ENCODE measurements at regions not wholly inside any gene's neighbourhood (a gene's known extent, or its start where the extent isn't known, plus 50 kb on each side); places are given as distances from the start of the nearest gene placed in this dataset.
A peak's percentile ranks its signal among the peaks of the same experiment; 100 is the strongest.

DNA sequence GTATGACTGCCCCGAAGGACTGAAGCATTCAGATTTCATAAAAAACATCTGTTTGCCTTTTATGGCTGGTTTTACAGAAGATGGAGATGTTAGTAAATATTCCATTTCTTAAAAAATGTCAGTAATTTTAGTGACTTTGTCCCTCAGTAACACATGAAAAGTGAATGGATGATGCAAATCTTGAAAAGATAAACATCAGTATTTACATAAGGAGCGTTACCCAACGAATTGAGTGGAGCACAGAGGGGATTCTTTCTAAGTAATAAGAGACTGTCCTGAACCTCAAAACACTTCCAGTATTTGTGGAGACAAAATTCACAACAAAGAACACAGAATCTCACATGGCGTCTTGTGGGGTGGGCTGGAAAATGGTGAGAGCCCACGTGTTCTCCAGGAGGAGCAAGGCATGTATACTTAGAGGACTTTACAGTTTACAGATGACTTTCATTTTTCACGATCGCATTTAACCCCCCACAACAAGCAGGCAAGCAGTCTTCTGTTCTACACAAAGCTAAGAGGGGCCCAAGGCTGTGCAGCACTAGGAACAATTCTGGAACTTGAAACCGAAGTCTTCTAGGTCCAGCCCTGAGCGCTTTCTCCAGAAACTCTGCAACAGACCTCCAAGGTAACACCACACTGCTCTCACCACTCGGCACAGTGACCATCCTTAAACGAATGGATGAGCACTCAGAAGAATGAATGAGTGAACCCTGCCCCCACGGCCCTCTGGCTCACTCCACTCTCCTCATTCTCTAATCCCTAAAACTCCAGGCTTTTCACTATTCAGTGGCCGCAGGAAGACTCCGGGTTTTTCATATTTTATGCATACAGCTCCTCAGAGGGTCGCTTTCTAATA lies 709.8 kb downstream of the UQCRFS1 start:
- no peak overlapping the region for H3K4me3 ChIP-seq (ENCODE audit: control insufficient read depth in 1 of 2, extremely low read depth in 1 of 2, low read length in 1 of 2)
- Mint-ChIP-seq H3K36me3 (no peaks in the 10 kb centered on the region), H3K27ac (no peak overlapping the region), H3K4me1 (peaks cover 15 to 19% (median 18%) of the 10 kb centered on the region in 3 donors), H3K9me3 (peaks cover 0 to 4% (median 0%) of the 10 kb centered on the region in 3 donors), H3K4me3 (no peak overlapping the region), H3K27me3 (no peaks in the 10 kb centered on the region)
- DNase-seq = no peak
- ChIA-PET POLR2A (interaction anchor here in 1 of 2 donors (0.6 kb wide), 1 partner anchor 34 kb away, joined by 3 read pairs; no protein-coding TSS in a partner anchor), CTCF (no interaction called here)
- ATAC-seq (replicated peaks in 1 of 4) = no peak
- no peaks in the 10 kb centered on the region for H3K9me3 ChIP-seq
- H3K27ac ChIP-seq (ENCODE audit: low read length) = peak overlapping the region; percentile 34
- peaks cover 0 to 2% of the 10 kb centered on the region in 2 experiments for H3K27me3 ChIP-seq (replicated peaks in 1 of 2; ENCODE audit: control insufficient read depth in 2 of 2, extremely low read depth in 1 of 2, insufficient read depth in 2 of 2, low read length in 1 of 2)
- H3K4me1 ChIP-seq (ENCODE audit: control insufficient read depth in 1 of 2, extremely low read depth in 1 of 2, insufficient read depth in 2 of 2, low read length in 2 of 2) = peaks cover 8 to 40% of the 10 kb centered on the region in 2 experiments
- WGBS (ENCODE audit: insufficient coverage) = 85% methylated on average over 6 of the region's 15 CpGs
- no peaks in the 10 kb centered on the region for H3K36me3 ChIP-seq (ENCODE audit: control insufficient read depth in 2 of 2, extremely low read depth in 1 of 2, insufficient read depth in 1 of 2, low read length in 1 of 2)

DNA sequence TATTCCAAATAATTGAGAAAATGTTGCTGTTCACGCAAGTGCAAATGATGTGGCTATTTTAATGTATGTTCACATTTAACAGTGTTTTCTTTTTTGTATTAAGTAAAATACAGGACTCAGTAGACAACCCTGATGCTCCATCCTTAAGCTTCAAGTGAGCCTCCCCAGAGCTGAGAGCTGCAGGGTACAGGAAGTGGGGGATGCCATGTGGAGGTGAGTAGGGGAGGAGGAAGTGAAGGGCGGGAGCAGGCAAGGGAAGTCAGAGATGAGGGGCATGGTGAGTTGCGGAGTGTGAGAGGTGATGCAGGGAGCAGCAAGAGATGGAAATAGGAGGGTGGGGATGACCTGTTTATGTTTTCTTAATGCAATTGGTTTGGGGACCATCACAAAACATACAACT lies 711.0 kb downstream of the UQCRFS1 start:
- Mint-ChIP-seq H3K27me3 (no peaks in the 10 kb centered on the region), H3K9me3 (no peaks in the 10 kb centered on the region), H3K4me1 (peaks cover 15 to 19% (median 18%) of the 10 kb centered on the region in 3 donors), H3K4me3 (peak overlapping the region in 1 of 3 donors; percentile 38), H3K36me3 (no peaks in the 10 kb centered on the region), H3K27ac (peak overlapping the region; percentile 40 to 50)
- Histone ChIP-seq H3K27ac (ENCODE audit: low read length) (peak overlapping the region; percentile 34), H3K4me3 (ENCODE audit: control insufficient read depth in 1 of 2, extremely low read depth in 1 of 2, low read length in 1 of 2) (no peak overlapping the region), H3K27me3 (replicated peaks in 1 of 2; ENCODE audit: control insufficient read depth in 2 of 2, extremely low read depth in 1 of 2, insufficient read depth in 2 of 2, low read length in 1 of 2) (peaks cover 0 to 2% of the 10 kb centered on the region in 2 experiments), H3K36me3 (ENCODE audit: control insufficient read depth in 2 of 2, extremely low read depth in 1 of 2, insufficient read depth in 1 of 2, low read length in 1 of 2) (no peaks in the 10 kb centered on the region), H3K4me1 (ENCODE audit: control insufficient read depth in 1 of 2, extremely low read depth in 1 of 2, insufficient read depth in 2 of 2, low read length in 2 of 2) (peaks cover 8 to 40% of the 10 kb centered on the region in 2 experiments), H3K9me3 (no peaks in the 10 kb centered on the region)
- POLR2A ChIA-PET = interaction anchor here in 1 of 2 donors (0.6 kb wide), 1 partner anchor 33 kb away, joined by 3 read pairs; no protein-coding TSS in a partner anchor
- DNase-seq (peak in 2 of 35 experiments; percentile 5 to 8), ATAC-seq (replicated peaks in 1 of 4) (peak in 1 of 4 experiments; percentile 32)
- CTCF ChIA-PET = no interaction called here
- WGBS (ENCODE audit: insufficient coverage) = no CpG with 5 or more reads among the region's 3 CpGs

DNA sequence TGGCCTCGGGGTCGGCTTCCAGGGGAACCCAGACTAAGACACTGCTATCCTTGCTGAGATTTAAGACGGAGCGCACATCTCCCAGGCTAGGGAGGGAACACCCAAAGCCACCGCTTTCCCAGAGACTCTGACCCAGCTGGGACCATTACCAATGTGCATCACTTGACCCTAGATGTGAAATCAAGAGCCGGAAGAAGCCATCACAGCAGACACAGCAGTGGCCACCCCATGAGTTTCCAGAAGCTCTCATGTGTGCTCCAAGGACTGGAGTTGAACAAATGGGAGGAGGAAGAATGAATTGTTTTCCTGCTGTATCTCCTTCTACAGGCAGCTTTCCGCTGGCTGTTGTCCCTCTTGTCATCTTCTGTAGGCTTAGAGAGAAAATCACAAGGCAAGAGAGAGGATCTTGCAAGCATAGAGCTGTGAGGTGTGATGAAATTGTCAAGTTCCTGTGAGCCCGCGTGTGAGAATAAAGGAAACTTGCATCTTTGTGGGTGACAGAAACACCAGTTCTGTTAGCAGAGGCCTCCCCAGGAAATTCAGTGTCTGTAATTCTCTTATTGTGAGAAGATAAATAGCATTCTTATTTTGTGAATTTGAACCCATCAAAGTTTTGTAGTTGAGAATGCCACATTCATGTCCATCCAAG lies 711.8 kb downstream of the UQCRFS1 start:
- POLR2A ChIA-PET = no interaction called here
- 73% methylated on average over 5 of the region's 9 CpGs for WGBS (ENCODE audit: insufficient coverage)
- H3K4me1 Mint-ChIP-seq = peaks cover 15 to 19% (median 18%) of the 10 kb centered on the region in 3 donors
- Histone ChIP-seq H3K4me3 (ENCODE audit: control insufficient read depth in 1 of 2, extremely low read depth in 1 of 2, low read length in 1 of 2) (no peak overlapping the region), H3K27ac (ENCODE audit: low read length) (peak overlapping the region; percentile 38), H3K9me3 (no peaks in the 10 kb centered on the region), H3K27me3 (replicated peaks in 1 of 2; ENCODE audit: control insufficient read depth in 2 of 2, extremely low read depth in 1 of 2, insufficient read depth in 2 of 2, low read length in 1 of 2) (peaks cover 0 to 2% of the 10 kb centered on the region in 2 experiments), H3K36me3 (ENCODE audit: control insufficient read depth in 2 of 2, extremely low read depth in 1 of 2, insufficient read depth in 1 of 2, low read length in 1 of 2) (no peaks in the 10 kb centered on the region), H3K4me1 (ENCODE audit: control insufficient read depth in 1 of 2, extremely low read depth in 1 of 2, insufficient read depth in 2 of 2, low read length in 2 of 2) (peaks cover 8 to 40% of the 10 kb centered on the region in 2 experiments)
- H3K36me3 Mint-ChIP-seq = no peaks in the 10 kb centered on the region
- H3K9me3 Mint-ChIP-seq = no peaks in the 10 kb centered on the region
- DNase-seq = peak in 8 of 35 experiments; percentile 1 to 34 (median 9)
- peak overlapping the region; percentile 62 to 77 for H3K27ac Mint-ChIP-seq
- CTCF ChIA-PET = no interaction called here
- peak overlapping the region in 1 of 3 donors; percentile 38 for H3K4me3 Mint-ChIP-seq
- peak in 3 of 4 experiments; percentile 33 to 46 (median 40) for ATAC-seq (replicated peaks in 1 of 4)
- H3K27me3 Mint-ChIP-seq = no peaks in the 10 kb centered on the region

DNA sequence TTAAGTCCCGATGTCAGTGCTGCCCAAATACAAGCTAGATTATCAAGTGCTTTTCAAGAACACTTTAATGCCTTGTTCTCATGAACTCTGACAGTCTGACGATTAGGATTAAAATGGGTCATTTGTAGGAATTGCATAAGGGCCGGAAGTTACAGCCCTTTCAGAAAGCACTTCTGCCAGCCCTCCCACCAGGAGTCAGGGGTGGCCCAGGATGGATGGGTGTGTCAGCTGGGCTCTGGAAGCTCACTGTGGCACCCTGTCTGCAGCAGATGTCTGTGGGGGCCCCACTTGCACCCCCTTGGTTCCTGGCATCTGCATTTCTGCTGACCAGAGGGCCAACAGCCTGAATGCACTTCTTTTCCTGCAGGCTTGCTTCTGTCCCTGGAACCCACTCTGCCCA lies 712.7 kb downstream of the UQCRFS1 start:
- 100% methylated on average over 1 of the region's 3 CpGs for WGBS (ENCODE audit: insufficient coverage)
- H3K36me3 Mint-ChIP-seq = no peaks in the 10 kb centered on the region
- Histone ChIP-seq H3K27ac (ENCODE audit: low read length) (peak overlapping the region; percentile 38), H3K4me1 (ENCODE audit: control insufficient read depth in 1 of 2, extremely low read depth in 1 of 2, insufficient read depth in 2 of 2, low read length in 2 of 2) (peaks cover 8 to 40% of the 10 kb centered on the region in 2 experiments), H3K36me3 (ENCODE audit: control insufficient read depth in 2 of 2, extremely low read depth in 1 of 2, insufficient read depth in 1 of 2, low read length in 1 of 2) (no peaks in the 10 kb centered on the region), H3K4me3 (ENCODE audit: control insufficient read depth in 1 of 2, extremely low read depth in 1 of 2, low read length in 1 of 2) (no peak overlapping the region), H3K9me3 (no peaks in the 10 kb centered on the region), H3K27me3 (replicated peaks in 1 of 2; ENCODE audit: control insufficient read depth in 2 of 2, extremely low read depth in 1 of 2, insufficient read depth in 2 of 2, low read length in 1 of 2) (peaks cover 0 to 2% of the 10 kb centered on the region in 2 experiments)
- no peak overlapping the region for H3K4me3 Mint-ChIP-seq
- no peaks in the 10 kb centered on the region for H3K9me3 Mint-ChIP-seq
- no peak overlapping the region for H3K27ac Mint-ChIP-seq
- no peak for DNase-seq
- ChIA-PET CTCF (no interaction called here), POLR2A (no interaction called here)
- H3K4me1 Mint-ChIP-seq = peaks cover 15 to 19% (median 18%) of the 10 kb centered on the region in 3 donors
- H3K27me3 Mint-ChIP-seq = no peaks in the 10 kb centered on the region
- no peak for ATAC-seq (replicated peaks in 1 of 4)

DNA sequence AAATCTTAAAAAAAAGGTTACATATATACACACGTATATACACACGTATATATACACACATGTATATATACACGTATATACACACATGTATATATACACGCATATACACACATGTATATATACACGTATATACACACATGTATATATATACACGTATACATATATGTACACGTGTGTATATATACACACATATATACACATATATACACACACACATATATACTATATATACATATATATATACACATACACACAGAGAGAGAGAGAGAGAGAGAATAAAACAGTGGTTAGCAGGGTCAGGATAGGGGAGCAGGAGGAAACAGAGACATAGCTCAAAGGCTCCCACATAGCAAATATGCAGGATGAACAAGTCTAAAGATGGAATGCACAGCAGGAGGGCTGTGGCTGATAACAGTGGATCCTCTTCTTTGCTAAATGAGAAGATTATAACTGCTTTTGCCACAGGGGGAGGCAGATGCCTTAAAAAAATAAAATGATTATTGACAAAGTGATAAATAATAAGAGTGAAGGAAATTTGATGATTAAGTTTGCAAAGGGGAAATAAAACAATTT lies 714.5 kb downstream of the UQCRFS1 start:
- H3K4me1 Mint-ChIP-seq = peaks cover 15 to 19% (median 18%) of the 10 kb centered on the region in 3 donors
- H3K4me1 ChIP-seq (ENCODE audit: control insufficient read depth in 1 of 2, extremely low read depth in 1 of 2, insufficient read depth in 2 of 2, low read length in 2 of 2) = peaks cover 8 to 33% of the 10 kb centered on the region in 2 experiments
- no peak overlapping the region for H3K27ac Mint-ChIP-seq
- CTCF ChIA-PET = no interaction called here
- no peak overlapping the region for H3K27ac ChIP-seq (ENCODE audit: low read length)
- no peaks in the 10 kb centered on the region for H3K36me3 Mint-ChIP-seq
- POLR2A ChIA-PET = no interaction called here
- WGBS (ENCODE audit: insufficient coverage) = no CpG with 5 or more reads among the region's 7 CpGs
- DNase-seq (no peak), ATAC-seq (replicated peaks in 1 of 4) (no peak)
- no peak overlapping the region for H3K4me3 ChIP-seq (ENCODE audit: control insufficient read depth in 1 of 2, extremely low read depth in 1 of 2, low read length in 1 of 2)
- no peaks in the 10 kb centered on the region for H3K27me3 Mint-ChIP-seq
- no peaks in the 10 kb centered on the region for H3K9me3 Mint-ChIP-seq
- no peaks in the 10 kb centered on the region for H3K9me3 ChIP-seq
- no peak overlapping the region for H3K4me3 Mint-ChIP-seq
- no peaks in the 10 kb centered on the region for H3K36me3 ChIP-seq (ENCODE audit: control insufficient read depth in 2 of 2, extremely low read depth in 1 of 2, insufficient read depth in 1 of 2, low read length in 1 of 2)
- peaks cover 0 to 2% of the 10 kb centered on the region in 2 experiments for H3K27me3 ChIP-seq (replicated peaks in 1 of 2; ENCODE audit: control insufficient read depth in 2 of 2, extremely low read depth in 1 of 2, insufficient read depth in 2 of 2, low read length in 1 of 2)

DNA sequence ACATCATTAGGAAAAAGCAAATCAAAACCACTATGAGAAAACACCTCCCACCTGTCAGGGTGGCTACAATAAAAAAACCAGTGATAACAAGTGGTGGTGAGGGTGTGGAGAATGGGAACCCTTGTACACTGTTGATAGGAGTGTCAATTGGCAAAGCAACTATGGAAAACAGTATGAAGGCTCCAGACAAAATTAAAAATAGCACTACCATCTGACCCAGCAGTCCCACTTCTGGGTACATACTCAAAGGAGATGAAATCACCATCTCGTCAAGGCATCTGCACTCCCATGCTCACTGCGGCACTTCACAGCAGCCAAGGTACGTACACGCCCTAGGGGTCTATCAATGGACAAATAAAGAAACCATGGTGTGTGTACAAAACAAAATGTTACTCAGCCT lies 715.1 kb downstream of the UQCRFS1 start:
- H3K36me3 ChIP-seq (ENCODE audit: control insufficient read depth in 2 of 2, extremely low read depth in 1 of 2, insufficient read depth in 1 of 2, low read length in 1 of 2) = no peaks in the 10 kb centered on the region
- Mint-ChIP-seq H3K4me3 (no peak overlapping the region), H3K27me3 (no peaks in the 10 kb centered on the region), H3K36me3 (no peaks in the 10 kb centered on the region), H3K9me3 (no peaks in the 10 kb centered on the region), H3K27ac (no peak overlapping the region), H3K4me1 (peaks cover 15 to 19% (median 18%) of the 10 kb centered on the region in 3 donors)
- H3K9me3 ChIP-seq = no peaks in the 10 kb centered on the region
- 100% methylated on average over 2 of the region's 4 CpGs for WGBS (ENCODE audit: insufficient coverage)
- DNase-seq (no peak), ATAC-seq (replicated peaks in 1 of 4) (no peak)
- CTCF ChIA-PET = no interaction called here
- no peak overlapping the region for H3K4me3 ChIP-seq (ENCODE audit: control insufficient read depth in 1 of 2, extremely low read depth in 1 of 2, low read length in 1 of 2)
- POLR2A ChIA-PET = no interaction called here
- peaks cover 8 to 28% of the 10 kb centered on the region in 2 experiments for H3K4me1 ChIP-seq (ENCODE audit: control insufficient read depth in 1 of 2, extremely low read depth in 1 of 2, insufficient read depth in 2 of 2, low read length in 2 of 2)
- no peak overlapping the region for H3K27ac ChIP-seq (ENCODE audit: low read length)
- H3K27me3 ChIP-seq (replicated peaks in 1 of 2; ENCODE audit: control insufficient read depth in 2 of 2, extremely low read depth in 1 of 2, insufficient read depth in 2 of 2, low read length in 1 of 2) = peaks cover 0 to 2% of the 10 kb centered on the region in 2 experiments
